GM21528 (cell line): ENCODE measurements at regions not wholly inside any gene's neighbourhood (a gene's known extent, or its start where the extent isn't known, plus 50 kb on each side); places are given as distances from the start of the nearest gene placed in this dataset.
"Not testable (repeated sequence)": the region's sequence is repeated elsewhere in the genome, so short reads cannot be mapped to it uniquely, and the experiment has no call there.

Experiments
- ATAC-seq: cut with Tn5 transposase; IDR thresholded peaks from one replicate; pipeline ENCODE4 v1.9.1; 2021; ENCODE audit warnings: mild to moderate bottlenecking, moderate library complexity; ENCODE audit not compliant: unreplicated experiment, low FRiP score

- no peak for ATAC-seq
Measured at GRCh38 chr1:67525053-67525760, 95.0 kb upstream of the SERBP1 start.

- no peak for ATAC-seq
Measured at GRCh38 chr1:67528141-67528540, 97.9 kb upstream of the SERBP1 start.

DNA sequence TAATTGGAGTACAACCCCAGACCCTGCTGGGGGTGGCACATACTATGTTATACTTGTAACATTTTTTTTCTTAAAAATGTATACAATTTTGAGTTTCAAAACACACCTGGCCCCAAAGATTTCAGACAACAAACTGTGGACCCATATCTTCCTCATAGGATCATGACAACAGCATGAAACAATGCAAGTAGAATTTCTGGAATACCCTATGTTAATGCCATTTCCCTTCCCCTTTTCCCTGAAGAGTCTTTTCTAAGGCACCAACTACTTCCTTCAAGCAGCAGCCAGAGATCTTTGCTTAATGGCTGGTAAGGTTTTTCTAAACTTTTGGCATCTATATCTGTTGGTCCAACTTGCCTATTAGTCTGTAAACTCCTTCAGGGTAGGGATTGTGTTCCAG lies 99.9 kb upstream of the SERBP1 start:
- ATAC-seq: no peak

DNA sequence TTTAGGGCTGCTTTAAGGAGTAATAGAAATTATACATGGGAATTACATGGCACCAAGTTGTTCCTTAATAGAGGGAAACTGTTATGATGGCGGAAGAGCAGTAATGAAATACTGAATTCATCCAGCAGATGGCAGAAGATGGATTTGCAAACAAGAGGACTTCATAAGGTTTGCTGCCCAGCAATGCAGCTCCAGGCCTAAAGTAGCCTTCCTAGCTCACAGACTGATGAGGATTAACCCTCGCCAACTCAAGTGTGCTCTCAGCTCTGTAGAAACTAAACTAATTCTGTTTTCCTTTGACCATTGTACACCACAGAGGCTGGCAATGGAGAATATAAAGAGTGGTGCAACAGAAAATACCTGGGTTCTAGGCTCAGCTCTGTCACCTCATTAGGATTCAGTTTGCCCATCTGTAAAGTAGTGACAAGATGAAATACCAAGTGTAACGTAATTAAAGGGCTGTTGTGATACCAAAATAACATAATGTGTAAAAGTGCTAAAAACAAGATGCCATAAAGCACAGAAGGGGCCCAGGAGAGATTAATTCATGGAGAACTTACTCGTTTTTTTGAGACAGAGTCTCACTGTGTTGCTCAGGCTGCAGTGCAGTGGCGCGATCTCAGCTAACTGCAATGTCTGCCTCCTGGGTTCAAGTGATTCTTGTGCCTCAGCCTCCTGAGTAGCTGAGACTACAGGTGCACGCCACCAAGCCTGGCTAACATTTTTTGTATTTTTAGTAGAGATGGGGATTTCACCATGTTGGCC lies 102.4 kb upstream of the SERBP1 start:
- peak; percentile 75 for ATAC-seq

- ATAC-seq: no peak
Measured at GRCh38 chr1:67534627-67535065, 104.4 kb upstream of the SERBP1 start.

DNA sequence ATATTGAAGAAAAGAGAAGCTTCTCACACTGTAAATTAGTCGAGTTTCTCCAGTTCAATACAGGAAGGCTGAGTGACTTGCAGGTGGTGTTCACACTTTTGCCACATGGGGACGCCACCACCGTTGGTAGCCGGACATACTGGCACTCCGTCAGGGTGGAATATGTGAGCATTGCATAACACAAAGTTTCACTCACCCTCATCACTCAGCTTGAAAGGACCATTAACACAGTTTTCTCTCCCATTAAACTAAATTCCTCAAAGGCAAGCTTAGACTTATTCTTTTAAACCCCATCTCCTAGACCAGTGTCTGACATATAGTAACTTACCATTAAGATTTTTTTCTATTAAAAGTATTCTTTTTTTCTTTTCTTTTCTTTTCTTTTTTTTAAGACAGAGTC lies 105.3 kb upstream of the SERBP1 start:
- no peak for ATAC-seq

DNA sequence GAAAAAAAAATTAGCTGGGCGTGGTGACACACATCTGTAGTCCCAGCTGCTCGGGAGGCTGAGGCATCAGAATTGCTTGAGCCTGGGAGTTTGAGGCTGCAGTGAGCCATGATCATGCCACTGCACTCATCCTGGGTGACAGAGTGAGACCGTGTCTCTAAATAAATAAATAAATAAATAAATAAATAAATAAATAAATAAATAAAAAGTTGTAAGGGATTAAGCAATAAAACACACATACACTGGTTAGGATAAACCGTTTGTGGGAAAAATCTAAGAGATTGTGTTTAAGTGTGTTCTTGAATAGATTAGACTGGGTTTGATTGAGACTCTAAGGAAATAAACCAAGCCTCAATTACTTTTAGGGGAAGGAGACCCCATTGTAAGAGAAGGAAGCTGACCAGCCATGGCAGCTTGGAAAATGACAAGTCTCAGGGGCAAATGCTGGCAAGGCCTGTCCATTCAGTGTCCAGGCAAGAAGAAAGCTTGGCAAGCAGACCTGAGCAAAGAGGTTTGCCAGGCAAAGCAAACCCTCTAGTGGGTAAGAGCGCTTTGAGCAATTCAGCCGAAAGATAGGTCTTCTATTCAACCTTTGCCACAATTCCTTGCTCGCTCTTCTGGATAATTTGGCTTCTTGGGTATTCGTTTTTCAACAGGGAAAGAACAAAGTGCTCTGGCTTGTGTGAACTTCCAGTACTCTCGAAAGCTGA lies 106.9 kb upstream of the SERBP1 start:
- no peak for ATAC-seq

- ATAC-seq: no peak
Measured at GRCh38 chr1:67537667-67538018, 107.4 kb upstream of the SERBP1 start.

DNA sequence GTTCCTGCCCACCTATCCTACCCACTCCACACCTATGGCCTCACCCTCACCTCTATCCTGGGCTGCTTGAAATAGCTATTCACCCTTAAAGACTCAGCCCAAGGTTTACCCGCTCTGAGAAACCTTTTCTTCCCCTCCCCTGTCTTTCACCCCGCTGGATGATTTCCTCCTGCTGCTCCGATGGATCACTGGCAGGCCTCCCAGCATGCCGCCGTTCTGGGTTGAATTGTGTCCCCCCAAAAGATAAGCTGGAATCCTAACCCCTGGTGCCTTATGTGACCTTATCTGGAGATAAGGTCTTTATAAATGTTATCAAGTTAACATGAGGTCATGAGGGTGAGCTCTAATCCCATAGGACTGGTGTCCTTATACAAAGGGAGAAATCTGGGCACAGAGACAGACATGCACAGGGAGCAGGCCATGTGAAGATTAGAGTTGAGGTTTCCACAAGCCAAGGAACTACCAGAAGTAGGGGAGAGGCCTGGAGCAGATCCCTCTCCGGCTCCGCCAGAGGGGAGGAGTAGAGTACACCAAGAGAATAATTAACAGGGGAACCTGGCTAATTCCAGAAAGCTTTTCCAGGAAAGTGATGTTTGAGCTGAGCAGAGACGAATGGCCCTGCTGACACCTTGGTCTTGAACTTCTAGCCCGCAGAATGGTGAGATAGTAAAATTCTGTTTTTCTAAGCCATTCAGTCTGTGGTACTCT lies 110.0 kb upstream of the SERBP1 start:
- ATAC-seq: no peak

- no peak for ATAC-seq
Measured at GRCh38 chr1:67540733-67541125, 110.5 kb upstream of the SERBP1 start.

- no peak for ATAC-seq
Measured at GRCh38 chr1:67542747-67543146, 112.5 kb upstream of the SERBP1 start.

- no peak for ATAC-seq
Measured at GRCh38 chr1:67544921-67545320, 114.7 kb upstream of the SERBP1 start.

DNA sequence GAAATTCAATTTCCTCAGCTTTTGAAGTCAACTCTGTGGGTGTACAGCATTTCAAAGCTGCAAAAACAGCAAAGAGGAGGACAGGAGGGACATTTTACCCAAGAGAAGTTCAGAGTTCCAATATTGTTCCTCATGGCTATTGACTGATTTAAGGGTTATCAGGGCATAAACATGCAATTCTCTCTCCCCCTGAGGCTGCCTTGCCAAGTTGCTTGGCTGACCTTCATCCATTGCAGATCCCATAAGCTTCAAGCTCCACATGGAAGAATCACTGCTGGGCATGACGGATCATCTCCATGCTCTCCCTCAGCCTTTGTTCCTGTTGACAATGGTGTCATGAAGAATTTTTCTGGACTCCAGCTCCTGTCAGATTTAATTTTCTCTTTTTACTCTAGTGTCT lies 115.2 kb upstream of the SERBP1 start:
- no peak for ATAC-seq

- ATAC-seq: no peak
Measured at GRCh38 chr1:67551375-67551774, 121.2 kb upstream of the SERBP1 start.

- no peak for ATAC-seq
Measured at GRCh38 chr1:67552336-67552759, 122.1 kb upstream of the SERBP1 start.

DNA sequence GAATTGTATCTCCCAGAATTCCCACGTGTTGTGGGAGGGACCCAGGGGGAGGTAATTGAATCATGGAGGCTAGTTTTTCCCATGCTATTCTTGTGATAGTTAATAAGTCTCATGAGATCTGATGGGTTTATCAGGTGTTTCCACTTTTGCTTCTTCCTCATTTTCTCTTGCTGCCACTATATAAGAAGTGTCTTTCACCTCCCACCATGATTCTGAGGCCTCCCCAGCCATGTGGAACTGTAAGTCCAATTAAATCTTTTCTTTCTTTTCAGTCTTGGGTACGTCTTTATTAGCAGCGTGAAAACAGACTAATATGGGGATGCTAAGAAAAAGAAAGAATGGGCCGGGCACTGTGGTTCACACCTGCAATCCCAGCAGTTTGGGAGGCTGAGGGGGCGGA lies 124.0 kb upstream of the SERBP1 start:
- ATAC-seq: not testable (repeated sequence)

DNA sequence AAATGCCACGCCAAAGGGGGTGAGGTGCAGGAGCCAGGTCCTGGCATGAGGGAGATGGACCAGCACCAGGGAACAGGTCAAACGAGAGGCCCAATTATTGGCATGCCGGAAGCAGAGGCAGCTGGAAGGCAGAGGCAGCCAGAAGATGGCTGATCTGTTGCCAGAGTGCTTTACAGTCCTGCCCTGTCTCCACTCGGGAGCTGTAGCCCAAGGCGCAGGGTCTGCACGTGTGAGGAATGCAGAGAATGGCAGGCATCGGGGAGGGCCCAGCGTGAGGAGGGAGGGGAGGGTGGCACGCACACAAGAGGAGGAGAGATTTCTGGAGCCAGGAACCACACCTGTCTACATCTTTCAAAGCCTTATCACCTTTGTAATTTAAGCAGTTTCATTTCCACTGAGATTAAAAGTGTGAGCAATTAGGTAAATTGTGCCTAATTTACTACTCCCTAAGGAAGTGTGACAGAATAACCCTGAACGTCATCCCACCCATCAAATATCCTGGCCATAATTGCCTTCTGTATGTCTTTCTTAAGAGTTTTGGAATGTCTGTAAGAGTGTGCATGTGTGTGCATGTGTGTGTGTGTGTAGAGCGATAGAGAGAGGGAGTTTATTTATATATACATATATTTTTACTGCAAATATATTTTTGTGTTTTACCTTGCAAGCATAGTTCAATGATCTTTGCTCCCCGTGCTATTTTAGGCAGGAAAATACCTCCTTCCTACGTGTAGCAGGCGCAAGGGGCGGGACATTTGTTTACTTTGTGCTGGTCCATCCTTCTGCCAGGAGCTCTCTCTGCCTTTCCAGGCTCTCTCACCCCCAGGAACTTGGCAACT lies 125.5 kb upstream of the SERBP1 start:
- no peak for ATAC-seq

DNA sequence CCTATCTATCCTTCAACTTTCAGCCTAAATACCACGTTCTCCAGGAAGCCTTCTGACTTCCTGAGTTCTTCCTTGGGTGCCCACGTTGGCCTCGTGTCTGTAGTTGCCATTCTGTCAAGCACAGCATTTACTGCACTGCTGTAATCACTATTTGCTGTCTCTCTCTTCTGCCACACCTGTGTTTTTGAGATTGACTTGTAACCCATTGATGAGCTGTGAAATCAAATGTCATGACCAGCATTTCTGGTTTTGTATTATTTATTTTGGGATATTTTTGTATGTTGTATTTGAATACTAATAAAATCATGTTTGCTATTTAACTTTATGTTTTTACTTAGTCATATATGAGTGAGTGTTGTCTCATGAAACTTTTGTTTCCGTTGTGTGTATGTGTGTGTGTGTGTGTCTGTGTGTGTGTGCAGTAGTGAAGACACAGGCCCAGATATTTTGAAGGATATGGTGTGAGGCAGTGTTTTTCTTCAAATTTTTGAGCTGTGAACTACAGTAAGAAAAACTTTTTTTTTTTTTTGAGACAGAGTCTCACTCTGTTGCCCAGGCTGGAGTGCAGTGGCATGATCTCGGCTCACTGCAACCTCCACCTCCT lies 126.2 kb upstream of the SERBP1 start:
- no peak for ATAC-seq

DNA sequence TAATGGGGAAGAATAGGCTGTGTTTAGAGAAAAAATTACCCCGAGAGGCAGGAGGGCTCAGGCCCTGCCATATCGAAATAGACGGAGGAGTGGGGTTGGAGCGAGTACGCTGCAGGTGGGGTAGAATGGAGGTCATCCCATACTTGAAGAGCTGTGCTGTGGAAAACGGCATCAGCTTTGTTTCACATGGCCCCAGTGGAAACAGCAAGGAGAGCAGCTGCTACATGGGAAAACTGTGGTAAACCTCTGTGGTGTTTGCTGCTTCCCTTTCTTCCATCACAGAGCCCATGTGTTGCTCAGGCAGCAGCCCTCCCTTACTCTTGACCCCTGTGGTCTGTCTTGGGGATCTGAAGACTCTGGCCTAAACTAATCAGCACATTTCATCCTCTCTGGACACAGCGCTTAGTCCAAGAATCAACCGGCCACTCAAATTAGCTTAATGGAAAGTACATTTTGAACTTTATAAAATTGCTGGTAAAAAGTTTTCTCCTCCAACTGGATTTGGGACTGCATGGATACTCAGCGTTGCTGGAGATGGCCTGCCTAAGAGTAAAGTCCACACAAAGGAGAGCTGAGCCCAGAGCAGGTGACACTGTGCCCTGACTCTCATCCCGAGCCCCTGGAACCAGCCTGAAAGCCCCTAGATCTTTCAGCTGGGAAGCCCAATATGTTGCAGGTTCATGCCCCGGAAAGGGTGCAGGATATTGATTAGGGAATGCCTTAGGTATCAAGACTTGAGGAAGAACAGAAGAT lies 127.1 kb upstream of the GADD45A start:
- no peak for ATAC-seq
